UCSD-AML1 (cell line): ENCODE measurements at regions not wholly inside any gene's neighbourhood (a gene's known extent, or its start where the extent isn't known, plus 50 kb on each side); places are given as distances from the start of the nearest gene placed in this dataset.
"Not testable (repeated sequence)": the region's sequence is repeated elsewhere in the genome, so short reads cannot be mapped to it uniquely, and the experiment has no call there.

Experiments used
- DNase-seq: peaks from one replicate; lab custom pipeline; 2025; ENCODE audit not compliant: unreplicated experiment; lab: John Stamatoyannopoulos, UW

DNA sequence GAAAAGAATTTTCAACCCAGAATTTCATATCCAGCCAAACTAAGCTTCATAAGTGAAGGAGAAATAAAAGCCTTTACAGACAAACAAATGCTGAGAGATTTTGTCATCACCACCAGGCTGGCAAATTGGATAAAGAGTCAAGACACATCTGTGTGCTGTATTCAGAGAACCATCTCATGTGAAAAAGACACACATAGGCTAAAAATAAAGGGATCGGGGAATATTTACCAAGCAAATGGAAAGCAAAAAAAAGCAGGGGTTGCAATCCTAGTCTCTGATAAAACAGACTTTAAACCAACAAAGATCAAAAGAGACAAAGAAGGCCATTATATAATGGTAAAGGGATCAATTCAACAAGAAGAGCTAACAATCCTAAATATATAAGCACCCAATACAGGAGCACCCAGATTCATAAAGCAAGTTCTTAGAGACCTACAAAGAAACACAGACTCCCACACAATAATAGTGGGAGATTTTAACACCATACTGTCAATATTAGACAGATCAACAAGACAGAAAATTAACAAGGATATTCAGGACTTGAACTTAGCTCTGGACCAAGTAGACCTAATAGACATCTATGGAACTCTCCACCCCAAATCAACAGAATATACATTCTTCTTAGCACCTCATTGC, 55.9 kb upstream of the ACSM6 start:
- not testable (repeated sequence) for DNase-seq

DNA sequence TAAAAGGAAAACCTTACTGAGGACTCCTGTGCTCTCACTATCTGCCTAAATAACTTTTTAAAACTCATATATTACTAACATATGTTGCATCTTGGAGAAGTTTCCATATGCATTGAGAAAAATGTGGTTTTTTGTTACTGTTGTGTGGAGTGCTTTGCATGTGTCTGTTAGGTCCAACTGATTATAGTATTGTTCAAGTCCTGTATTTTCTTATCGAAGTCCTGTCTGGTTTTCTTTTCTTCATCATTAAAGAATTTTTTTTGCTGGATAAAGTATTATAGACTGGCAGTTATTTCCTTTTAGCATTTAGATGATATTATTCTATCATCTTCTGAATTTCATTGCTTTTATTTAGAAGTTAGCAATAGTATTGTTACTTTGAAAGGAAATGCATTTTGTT, 59.5 kb upstream of the ACSM6 start:
- DNase-seq = no peak

DNA sequence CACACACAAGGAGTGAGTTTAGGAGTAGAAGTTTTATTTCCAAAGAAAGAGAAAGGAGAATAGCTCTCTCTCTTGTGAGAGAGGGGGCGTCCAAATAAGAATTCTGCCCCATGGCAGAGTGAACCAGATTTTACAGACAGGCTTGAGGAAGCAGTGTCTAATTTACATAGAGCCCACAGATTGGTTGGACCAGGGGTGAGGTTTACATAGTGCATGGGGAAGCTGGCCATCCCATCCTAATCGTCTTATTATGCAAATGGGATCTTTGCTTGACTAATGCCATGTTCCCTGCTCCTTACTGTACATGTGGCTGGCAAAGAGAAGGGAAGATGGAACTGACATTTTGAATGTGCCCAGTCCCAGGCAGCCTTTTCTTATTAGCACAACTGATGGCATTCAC, 60.0 kb upstream of the ACSM6 start:
- no peak for DNase-seq

DNA sequence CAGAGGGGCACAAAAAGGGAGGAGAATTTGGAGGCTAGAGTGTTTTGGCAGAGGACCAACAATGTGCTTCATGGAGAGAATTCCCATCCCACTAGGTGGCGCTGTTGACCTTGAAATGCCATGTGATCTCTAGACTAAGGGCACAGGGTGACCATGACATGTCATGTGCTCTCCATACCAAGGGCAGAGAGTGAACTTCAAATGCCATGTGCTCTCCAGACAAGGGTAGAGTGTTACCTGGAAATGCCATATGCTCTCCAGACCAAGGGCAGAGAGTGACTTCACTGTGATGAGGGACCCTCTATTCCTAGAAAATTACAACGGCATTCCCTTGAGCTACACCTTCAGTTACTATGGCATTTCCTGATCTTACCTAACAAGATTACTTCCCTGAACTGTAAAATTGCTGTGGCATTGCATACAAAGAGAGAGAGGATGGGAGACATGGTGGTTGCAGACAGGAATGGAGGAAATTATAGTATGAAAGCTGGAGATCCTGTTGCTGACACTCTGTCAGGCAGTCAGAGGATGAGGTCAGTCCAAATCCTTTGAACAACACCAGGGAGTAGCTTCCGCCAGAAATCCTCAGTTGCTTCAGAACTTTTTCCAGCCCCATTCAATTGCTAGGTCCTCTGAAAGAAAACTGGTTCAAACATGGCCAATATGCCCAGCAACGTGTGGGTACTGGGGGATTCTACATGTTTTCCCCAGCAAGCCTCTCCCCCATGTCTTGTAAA, 60.9 kb upstream of the ACSM6 start:
- DNase-seq = peak; percentile 56

GRCh38 chr10:95130429-95130828, 61.1 kb upstream of the CYP2C8 start:
- not testable (repeated sequence) for DNase-seq

DNA sequence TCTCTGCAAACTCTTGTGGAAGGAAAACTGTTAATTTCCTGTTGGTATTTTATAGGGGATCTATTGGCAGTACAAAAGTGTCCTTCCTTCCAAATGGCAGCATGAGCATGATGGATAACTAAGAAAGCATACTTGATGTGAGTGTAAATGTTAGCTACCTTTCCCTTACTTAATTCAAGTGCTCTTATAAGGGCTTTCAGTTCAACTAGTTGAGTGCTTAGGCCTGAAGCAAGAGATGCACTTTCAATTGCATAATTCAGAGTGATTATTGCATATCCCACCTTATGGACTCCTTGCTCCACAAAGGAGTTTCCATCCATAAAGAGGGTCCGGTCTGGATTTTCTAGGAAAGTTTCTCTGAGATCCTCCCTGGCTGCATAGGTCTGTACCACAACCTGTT, 56.3 kb upstream of the CYP2C8 start:
- no peak for DNase-seq

DNA sequence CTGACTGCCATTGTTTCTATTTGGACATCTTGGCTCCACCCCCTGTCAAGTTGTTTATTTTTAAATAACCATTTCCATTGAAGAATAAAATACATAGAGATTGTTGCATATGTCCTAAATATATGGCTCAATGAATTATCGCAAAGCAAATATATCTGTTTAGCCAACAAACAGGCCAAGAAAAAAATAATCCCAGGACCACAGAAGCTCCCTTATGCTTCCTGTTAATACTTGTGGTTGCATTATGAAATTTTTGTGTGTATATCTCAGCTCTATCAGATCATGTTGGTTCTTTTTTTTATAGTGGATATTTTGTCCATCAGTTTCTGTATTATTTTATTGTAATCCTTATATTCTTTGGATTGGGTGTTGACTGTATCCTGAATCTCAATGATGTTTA, 53.4 kb upstream of the CYP2C8 start:
- no peak for DNase-seq

GRCh38 chr10:95121904-95122303, 52.6 kb upstream of the CYP2C8 start:
- DNase-seq = no peak
